SK-N-SH (cell line): ENCODE measurements at regions not wholly inside any gene's neighbourhood (a gene's known extent, or its start where the extent isn't known, plus 50 kb on each side); places are given as distances from the start of the nearest gene placed in this dataset.

ENCODE experiments used
- EP300 ChIP-seq, 2 experiments: IDR thresholded peaks; 2 replicates each; pipeline versions ENCODE4 v1.4.0 to v1.6.1; 2012; ENCODE audit warnings: borderline replicate concordance in 1 of 2, low read depth in 1 of 2, low read length in 1 of 2
- EZH2phosphoT487 ChIP-seq: fragments of 200-600 bp; sonication (generic); IDR thresholded peaks from 2 replicates; pipeline ENCODE4 v1.6.1; 2017; ENCODE audit warnings: low read depth, mixed run types, mild to moderate bottlenecking, antibody characterized with exemption, moderate library complexity, borderline replicate concordance
- MXI1 ChIP-seq: IDR thresholded peaks from 2 replicates; pipeline ENCODE4 v1.6.1; 2012; ENCODE audit warnings: mild to moderate bottlenecking, low read depth, low read length, improper control_type of control experiment
- POLR2AphosphoS5 ChIP-seq: IDR thresholded peaks from 2 replicates; pipeline ENCODE4 v1.6.1; 2012; ENCODE audit warnings: low read depth, low read length
- TAF1 ChIP-seq: IDR thresholded peaks from 2 replicates; pipeline ENCODE4 v1.6.1; 2012; ENCODE audit warnings: low read depth, mild to moderate bottlenecking, low read length, moderate library complexity, borderline replicate concordance
- TF ChIP-seq, protein P1 (sequence below): fragments of 200-600 bp; sonication (generic); IDR thresholded peaks from 2 replicates; pipeline ENCODE4 v1.6.1; 2017; ENCODE audit warnings: antibody characterized with exemption, mild to moderate bottlenecking, moderate library complexity
- TF ChIP-seq, protein P2 (sequence below): IDR thresholded peaks from 2 replicates; pipeline ENCODE4 v1.4.0; 2012; ENCODE audit warnings: low read depth, borderline replicate concordance

DNA sequence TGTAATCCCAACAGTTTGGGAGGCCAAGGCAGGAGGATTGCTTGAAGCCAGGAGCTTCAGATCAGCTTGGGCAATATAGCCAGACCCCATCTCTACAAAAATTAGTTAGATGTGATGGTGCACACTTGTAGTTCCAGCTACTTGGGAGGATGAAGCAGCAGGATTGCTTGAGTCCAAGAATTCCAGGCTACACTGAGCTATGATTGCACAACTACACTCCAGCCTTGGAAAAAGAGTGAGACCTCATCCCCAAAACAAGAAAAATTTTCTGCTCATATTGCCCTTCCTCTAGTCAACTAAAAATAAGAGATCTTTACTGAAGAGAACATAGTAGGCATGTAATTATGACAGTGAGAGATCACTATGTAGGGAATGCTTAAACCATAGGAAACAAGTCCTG is 60.9 kb upstream of the SPATA12 start:
- TF ChIP-seq, protein P1, sequence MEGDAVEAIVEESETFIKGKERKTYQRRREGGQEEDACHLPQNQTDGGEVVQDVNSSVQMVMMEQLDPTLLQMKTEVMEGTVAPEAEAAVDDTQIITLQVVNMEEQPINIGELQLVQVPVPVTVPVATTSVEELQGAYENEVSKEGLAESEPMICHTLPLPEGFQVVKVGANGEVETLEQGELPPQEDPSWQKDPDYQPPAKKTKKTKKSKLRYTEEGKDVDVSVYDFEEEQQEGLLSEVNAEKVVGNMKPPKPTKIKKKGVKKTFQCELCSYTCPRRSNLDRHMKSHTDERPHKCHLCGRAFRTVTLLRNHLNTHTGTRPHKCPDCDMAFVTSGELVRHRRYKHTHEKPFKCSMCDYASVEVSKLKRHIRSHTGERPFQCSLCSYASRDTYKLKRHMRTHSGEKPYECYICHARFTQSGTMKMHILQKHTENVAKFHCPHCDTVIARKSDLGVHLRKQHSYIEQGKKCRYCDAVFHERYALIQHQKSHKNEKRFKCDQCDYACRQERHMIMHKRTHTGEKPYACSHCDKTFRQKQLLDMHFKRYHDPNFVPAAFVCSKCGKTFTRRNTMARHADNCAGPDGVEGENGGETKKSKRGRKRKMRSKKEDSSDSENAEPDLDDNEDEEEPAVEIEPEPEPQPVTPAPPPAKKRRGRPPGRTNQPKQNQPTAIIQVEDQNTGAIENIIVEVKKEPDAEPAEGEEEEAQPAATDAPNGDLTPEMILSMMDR, result no peak
- TF ChIP-seq MXI1, result no peak
- TF ChIP-seq EZH2phosphoT487, result no peak
- TF ChIP-seq TAF1, result no peak
- TF ChIP-seq, protein P2, sequence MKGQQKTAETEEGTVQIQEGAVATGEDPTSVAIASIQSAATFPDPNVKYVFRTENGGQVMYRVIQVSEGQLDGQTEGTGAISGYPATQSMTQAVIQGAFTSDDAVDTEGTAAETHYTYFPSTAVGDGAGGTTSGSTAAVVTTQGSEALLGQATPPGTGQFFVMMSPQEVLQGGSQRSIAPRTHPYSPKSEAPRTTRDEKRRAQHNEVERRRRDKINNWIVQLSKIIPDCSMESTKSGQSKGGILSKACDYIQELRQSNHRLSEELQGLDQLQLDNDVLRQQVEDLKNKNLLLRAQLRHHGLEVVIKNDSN, result no peak
- no peak for TF ChIP-seq POLR2AphosphoS5
- TF ChIP-seq EP300 (IDR thresholded peaks at IDR 0.05; ENCODE audit: borderline replicate concordance in 1 of 2, low read depth in 1 of 2, low read length in 1 of 2), result no peak
